Upper lobe of left lung (tissue), 4 donors: ENCODE measurements at regions not wholly inside any gene's neighbourhood (a gene's known extent, or its start where the extent isn't known, plus 50 kb on each side); places are given as distances from the start of the nearest gene placed in this dataset.

ENCODE experiments used
- EP300 ChIP-seq, 4 donors: sonication (generic); formaldehyde crosslinking; IDR thresholded peaks; one replicate each; pipeline ENCODE4 v1.5.1; 2017; ENCODE audit warnings: antibody characterized with exemption in 4 of 4, control low read depth in 2 of 4
- POLR2A ChIP-seq, 4 donors: fragments of 450-650 bp; IDR thresholded peaks; one replicate each; pipeline ENCODE4 v1.5.1; 2016 to 2017; ENCODE audit warnings: antibody characterized with exemption in 4 of 4, mild to moderate bottlenecking in 2 of 4
- TF ChIP-seq, protein P1 (sequence below), 6 experiments: fragments of 450-650 bp in 4 of 6; fragments of 200-600 bp in 2 of 6; sonication (generic) in 2 of 6; IDR thresholded peaks; one replicate each; pipeline ENCODE4 v1.5.1; 2016 to 2019; ENCODE audit warnings: antibody characterized with exemption in 6 of 6

DNA sequence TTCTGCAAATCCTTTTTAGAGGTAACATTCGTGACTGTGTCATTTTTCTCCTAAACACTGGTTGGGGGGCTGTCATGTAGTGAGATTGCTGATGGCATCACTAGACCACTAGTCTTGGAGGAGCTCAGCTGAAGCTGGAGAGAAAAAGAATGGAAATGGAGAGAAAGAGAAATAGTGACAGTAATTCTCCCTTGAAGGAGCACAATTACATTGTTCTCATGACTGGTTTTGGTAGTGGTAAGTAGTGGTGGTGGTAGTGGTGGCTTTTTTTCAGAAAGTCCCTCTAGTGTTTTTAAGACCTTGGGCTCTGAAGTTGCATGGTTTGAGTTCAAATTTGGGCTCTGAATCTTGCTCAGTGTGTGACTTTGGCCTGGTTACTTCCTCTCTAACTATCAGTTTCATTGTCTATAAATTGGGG, 99.8 kb downstream of the LARP7 start:
- TF ChIP-seq, protein P1, sequence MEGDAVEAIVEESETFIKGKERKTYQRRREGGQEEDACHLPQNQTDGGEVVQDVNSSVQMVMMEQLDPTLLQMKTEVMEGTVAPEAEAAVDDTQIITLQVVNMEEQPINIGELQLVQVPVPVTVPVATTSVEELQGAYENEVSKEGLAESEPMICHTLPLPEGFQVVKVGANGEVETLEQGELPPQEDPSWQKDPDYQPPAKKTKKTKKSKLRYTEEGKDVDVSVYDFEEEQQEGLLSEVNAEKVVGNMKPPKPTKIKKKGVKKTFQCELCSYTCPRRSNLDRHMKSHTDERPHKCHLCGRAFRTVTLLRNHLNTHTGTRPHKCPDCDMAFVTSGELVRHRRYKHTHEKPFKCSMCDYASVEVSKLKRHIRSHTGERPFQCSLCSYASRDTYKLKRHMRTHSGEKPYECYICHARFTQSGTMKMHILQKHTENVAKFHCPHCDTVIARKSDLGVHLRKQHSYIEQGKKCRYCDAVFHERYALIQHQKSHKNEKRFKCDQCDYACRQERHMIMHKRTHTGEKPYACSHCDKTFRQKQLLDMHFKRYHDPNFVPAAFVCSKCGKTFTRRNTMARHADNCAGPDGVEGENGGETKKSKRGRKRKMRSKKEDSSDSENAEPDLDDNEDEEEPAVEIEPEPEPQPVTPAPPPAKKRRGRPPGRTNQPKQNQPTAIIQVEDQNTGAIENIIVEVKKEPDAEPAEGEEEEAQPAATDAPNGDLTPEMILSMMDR (IDR thresholded peaks at IDR 0.05): no peak
- TF ChIP-seq POLR2A (IDR thresholded peaks at IDR 0.05): no peak
- no peak for TF ChIP-seq EP300 (IDR thresholded peaks at IDR 0.05)
